Testis (tissue), 2 donors: ENCODE measurements at regions not wholly inside any gene's neighbourhood (a gene's known extent, or its start where the extent isn't known, plus 50 kb on each side); places are given as distances from the start of the nearest gene placed in this dataset.

Experiments used
- DNase-seq: peaks from one replicate; pipeline ENCODE4 v3.0.0-alpha.2; 2019
- H3K27ac ChIP-seq, 2 donors: fragments of 200-600 bp; sonication (generic); one replicate each; pipeline ENCODE4 v1.5.1; 2019
- H3K27me3 ChIP-seq: fragments of 200-600 bp; sonication (generic); one replicate; pipeline ENCODE4 v1.5.1; 2019
- H3K36me3 ChIP-seq: fragments of 200-600 bp; sonication (generic); one replicate; pipeline ENCODE4 v1.5.1; 2017; ENCODE audit warnings: low read depth; ENCODE audit errors: missing control alignments
- H3K4me1 ChIP-seq: fragments of 200-600 bp; sonication (generic); one replicate; pipeline ENCODE4 v1.5.1; 2019
- H3K4me3 ChIP-seq, 2 donors: fragments of 200-600 bp; sonication (generic); one replicate each; pipeline ENCODE4 v1.5.1; 2017 to 2019
- H3K9me3 ChIP-seq: fragments of 200-600 bp; sonication (generic); one replicate; pipeline ENCODE4 v1.5.1; 2017
- POLR2A ChIP-seq: fragments of 450-650 bp; IDR thresholded peaks from one replicate; pipeline ENCODE4 v1.6.1; 2017; ENCODE audit warnings: antibody characterized with exemption, mild to moderate bottlenecking, moderate library complexity
- WGBS, 2 donors: methylation state at CpG; one replicate each; pipeline ENCODE4 v1.1.5; 2018; 5-methylcytosine and 5-hydroxymethylcytosine counted together
- intact Hi-C: fragments of 100-400 bp; cut with DNase I; formaldehyde crosslinking; loops from one replicate; pipeline ENCODE4 v1.15.1; 2023; ENCODE audit warnings: low total_unique reads
- TF ChIP-seq, protein P1 (sequence below), 3 experiments: fragments of 450-650 bp in 2 of 3; fragments of 200-600 bp in 1 of 3; sonication (generic) in 1 of 3; IDR thresholded peaks; one replicate each; pipeline ENCODE4 v1.5.1; 2016 to 2019; ENCODE audit warnings: antibody characterized with exemption in 3 of 3, mild to moderate bottlenecking in 2 of 3, moderate library complexity in 1 of 3

DNA sequence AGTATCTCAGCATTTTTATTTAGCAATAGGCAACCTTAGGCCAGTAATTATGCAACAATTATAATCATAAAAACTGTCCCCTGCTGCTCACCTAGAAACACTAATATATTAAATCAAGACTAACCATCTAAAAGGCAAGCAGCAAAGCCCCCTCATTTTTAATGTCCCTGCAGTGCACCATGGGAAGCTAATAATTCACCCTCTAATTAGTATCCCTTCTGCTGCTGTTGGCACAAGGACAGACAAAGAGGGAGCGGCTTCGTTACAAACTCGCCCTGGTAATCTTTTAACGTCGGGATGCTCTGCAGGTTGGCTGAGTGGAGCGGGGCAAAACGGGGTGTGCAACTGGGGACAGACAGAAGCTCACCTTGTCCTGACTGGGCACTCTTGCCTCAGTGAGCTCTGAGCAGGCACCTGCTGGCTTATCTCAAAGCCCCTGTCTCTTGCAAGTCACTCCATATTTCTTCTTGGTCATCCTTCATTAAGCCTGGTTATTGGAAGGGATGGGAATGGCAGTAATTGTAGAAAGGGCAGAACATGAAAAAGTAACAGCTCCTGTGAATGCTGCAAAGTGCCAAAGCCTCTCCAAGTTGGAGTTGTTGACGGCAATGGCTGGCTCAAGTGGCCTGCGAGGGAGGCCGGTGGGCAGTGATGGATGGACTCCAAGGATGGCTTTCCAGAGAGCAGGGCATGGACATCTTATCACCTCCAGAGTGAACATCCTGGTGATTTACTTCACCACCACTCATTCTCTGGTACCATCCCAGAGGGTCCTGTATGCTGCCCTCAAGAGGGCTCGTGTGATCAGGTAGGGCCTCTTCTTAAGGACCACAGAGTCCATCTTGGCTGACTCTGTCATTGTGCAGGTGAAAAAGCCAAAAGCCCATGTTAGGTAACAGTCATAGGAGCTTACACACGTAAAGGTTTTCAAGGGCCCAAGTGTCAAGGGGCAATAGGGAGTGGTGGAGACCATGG, 219.6 kb upstream of the N4BP1 start:
- DNase-seq = no peak
- Histone ChIP-seq H3K27ac (no peak overlapping the region), H3K36me3 (no peaks in the 10 kb centered on the region), H3K4me3 (no peak overlapping the region), H3K4me1 (no peaks in the 10 kb centered on the region), H3K27me3 (no peaks in the 10 kb centered on the region), H3K9me3 (no peaks in the 10 kb centered on the region)
- 65 to 73% methylated on average over 12 of the region's 12 CpGs for WGBS, 2 donors
- intact Hi-C loops = no loop called here
- TF ChIP-seq, protein P1, sequence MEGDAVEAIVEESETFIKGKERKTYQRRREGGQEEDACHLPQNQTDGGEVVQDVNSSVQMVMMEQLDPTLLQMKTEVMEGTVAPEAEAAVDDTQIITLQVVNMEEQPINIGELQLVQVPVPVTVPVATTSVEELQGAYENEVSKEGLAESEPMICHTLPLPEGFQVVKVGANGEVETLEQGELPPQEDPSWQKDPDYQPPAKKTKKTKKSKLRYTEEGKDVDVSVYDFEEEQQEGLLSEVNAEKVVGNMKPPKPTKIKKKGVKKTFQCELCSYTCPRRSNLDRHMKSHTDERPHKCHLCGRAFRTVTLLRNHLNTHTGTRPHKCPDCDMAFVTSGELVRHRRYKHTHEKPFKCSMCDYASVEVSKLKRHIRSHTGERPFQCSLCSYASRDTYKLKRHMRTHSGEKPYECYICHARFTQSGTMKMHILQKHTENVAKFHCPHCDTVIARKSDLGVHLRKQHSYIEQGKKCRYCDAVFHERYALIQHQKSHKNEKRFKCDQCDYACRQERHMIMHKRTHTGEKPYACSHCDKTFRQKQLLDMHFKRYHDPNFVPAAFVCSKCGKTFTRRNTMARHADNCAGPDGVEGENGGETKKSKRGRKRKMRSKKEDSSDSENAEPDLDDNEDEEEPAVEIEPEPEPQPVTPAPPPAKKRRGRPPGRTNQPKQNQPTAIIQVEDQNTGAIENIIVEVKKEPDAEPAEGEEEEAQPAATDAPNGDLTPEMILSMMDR (IDR thresholded peaks at IDR 0.05) = no peak
- no peak for TF ChIP-seq POLR2A

DNA sequence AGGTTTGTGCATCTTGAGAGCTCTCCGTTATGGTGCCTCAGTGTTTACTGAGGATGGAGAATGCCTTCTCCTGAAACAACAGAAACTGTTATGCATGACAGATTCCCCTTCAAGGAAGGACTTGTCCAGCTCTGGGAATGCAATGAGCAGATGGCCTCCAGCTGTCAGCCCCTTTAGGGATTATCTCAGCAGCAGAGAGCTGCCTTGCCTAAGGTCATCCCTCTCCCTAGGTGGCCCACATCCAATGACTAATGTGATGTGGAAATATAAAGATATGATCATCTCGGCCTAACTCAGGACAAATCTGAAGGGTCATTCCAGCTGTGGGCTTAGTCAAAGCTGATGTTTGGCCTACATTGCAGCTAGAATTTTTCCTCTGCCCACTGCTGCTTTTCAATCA, 214.3 kb upstream of the N4BP1 start:
- Histone ChIP-seq H3K36me3 (no peaks in the 10 kb centered on the region), H3K9me3 (no peaks in the 10 kb centered on the region), H3K4me1 (no peaks in the 10 kb centered on the region), H3K27ac (no peak overlapping the region), H3K4me3 (no peak overlapping the region), H3K27me3 (no peaks in the 10 kb centered on the region)
- no peak for TF ChIP-seq POLR2A
- 71 to 94% methylated on average over 2 of the region's 2 CpGs for WGBS, 2 donors
- intact Hi-C loops = no loop called here
- no peak for DNase-seq

DNA sequence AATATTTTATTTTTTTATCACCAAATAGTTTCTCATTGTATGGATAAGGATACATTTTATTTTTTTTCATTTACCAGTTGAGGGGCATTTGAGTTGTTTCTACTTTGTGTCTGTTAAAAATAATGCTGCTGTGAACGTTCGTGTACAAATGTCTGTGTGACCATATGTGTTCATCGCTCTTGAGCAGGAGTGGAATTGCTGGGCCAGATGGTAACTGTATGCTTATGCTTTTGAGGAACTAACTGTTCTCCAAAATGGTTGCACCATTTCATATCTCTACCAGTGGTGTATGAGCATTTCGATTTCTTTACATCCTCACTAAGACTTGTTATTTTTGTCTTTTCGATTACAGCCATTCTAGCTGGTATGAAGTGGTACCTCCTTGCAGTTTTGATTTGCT, 212.5 kb upstream of the N4BP1 start:
- 89 to 92% methylated on average over 5 of the region's 5 CpGs for WGBS, 2 donors
- H3K36me3 ChIP-seq = no peaks in the 10 kb centered on the region
- TF ChIP-seq, protein P1 (IDR thresholded peaks at IDR 0.05) = no peak
- no peak for TF ChIP-seq POLR2A
- H3K27ac ChIP-seq = no peak overlapping the region
- intact Hi-C loops = no loop called here
- DNase-seq = no peak
- H3K9me3 ChIP-seq = no peaks in the 10 kb centered on the region
- no peaks in the 10 kb centered on the region for H3K4me1 ChIP-seq
- no peak overlapping the region for H3K4me3 ChIP-seq
- H3K27me3 ChIP-seq = no peaks in the 10 kb centered on the region

DNA sequence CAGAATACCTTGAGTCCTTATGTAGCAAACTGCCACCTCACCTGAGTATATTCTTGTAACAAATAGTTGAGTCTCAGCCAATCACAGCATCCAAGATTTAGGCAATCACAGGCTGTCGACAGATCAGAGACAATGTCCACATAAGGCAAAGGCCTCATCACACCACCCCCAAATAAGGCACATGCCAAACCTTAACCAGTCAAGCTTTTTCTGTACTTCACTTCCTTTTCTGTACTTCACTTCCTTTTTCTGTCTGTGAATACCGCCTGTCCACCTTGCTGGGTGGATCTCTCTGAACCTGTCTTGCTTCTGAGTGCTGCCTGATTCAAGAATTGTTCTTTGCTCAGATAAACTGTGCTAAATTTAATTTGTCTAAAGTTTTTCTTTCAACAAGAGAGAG, 210.4 kb upstream of the N4BP1 start:
- H3K27ac ChIP-seq = no peak overlapping the region
- intact Hi-C loops = no loop called here
- TF ChIP-seq, protein P1 (IDR thresholded peaks at IDR 0.05) = no peak
- no peak for TF ChIP-seq POLR2A
- H3K4me3 ChIP-seq = no peak overlapping the region
- H3K4me1 ChIP-seq = no peaks in the 10 kb centered on the region
- 80 to 90% methylated on average over 2 of the region's 2 CpGs for WGBS, 2 donors
- H3K9me3 ChIP-seq = no peaks in the 10 kb centered on the region
- H3K36me3 ChIP-seq = no peaks in the 10 kb centered on the region
- no peak for DNase-seq
- H3K27me3 ChIP-seq = no peaks in the 10 kb centered on the region

DNA sequence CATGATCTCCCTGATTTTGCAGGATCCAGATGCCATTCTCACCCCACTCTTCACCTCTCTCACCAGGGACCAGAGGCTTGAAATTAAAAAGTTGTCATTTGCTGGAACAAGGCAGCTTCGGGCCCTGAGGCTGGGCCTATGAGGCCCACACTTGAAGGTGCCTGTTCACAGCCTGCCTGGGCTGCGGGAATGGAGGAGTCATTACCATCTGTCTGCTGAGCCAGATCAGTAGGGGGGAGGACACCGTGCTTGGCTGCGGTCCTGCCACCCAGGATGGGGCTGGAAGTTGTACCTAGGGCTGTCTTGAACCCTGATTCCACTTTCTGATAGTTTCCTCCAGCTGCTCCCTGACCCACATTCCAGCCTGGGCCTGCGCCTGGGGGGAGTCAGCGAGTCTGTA, 208.3 kb upstream of the N4BP1 start:
- H3K36me3 ChIP-seq = no peaks in the 10 kb centered on the region
- H3K4me1 ChIP-seq = no peaks in the 10 kb centered on the region
- H3K9me3 ChIP-seq = no peaks in the 10 kb centered on the region
- DNase-seq = no peak
- TF ChIP-seq, protein P1 (IDR thresholded peaks at IDR 0.05) = no peak
- TF ChIP-seq POLR2A = no peak
- WGBS, 2 donors = 67 to 68% methylated on average over 6 of the region's 6 CpGs
- no peak overlapping the region for H3K4me3 ChIP-seq
- intact Hi-C loops = no loop called here
- H3K27ac ChIP-seq = no peak overlapping the region
- no peaks in the 10 kb centered on the region for H3K27me3 ChIP-seq
